ENCODE measurements at regions not wholly inside any gene's neighbourhood (a gene's known extent, or its start where the extent isn't known, plus 50 kb on each side); places are given as distances from the start of the nearest gene placed in this dataset.
"Not testable (repeated sequence)": the region's sequence is repeated elsewhere in the genome, so short reads cannot be mapped to it uniquely, and the experiment has no call there.

- no peak for DNase-seq (ENCODE audit: low spot score)
Measured at GRCh38 chr4:181860668-181861067, 382.5 kb upstream of the TENM3 start.

- DNase-seq (ENCODE audit: low spot score) = no peak
Measured at GRCh38 chr4:181863856-181864255, 379.3 kb upstream of the TENM3 start.

- no peak for DNase-seq (ENCODE audit: low spot score)
Measured at GRCh38 chr4:181870326-181870725, 372.9 kb upstream of the TENM3 start.

GRCh38 chr4:181874602-181875001 is 368.6 kb upstream of the TENM3 start:
- DNase-seq (ENCODE audit: low spot score) = no peak

DNA sequence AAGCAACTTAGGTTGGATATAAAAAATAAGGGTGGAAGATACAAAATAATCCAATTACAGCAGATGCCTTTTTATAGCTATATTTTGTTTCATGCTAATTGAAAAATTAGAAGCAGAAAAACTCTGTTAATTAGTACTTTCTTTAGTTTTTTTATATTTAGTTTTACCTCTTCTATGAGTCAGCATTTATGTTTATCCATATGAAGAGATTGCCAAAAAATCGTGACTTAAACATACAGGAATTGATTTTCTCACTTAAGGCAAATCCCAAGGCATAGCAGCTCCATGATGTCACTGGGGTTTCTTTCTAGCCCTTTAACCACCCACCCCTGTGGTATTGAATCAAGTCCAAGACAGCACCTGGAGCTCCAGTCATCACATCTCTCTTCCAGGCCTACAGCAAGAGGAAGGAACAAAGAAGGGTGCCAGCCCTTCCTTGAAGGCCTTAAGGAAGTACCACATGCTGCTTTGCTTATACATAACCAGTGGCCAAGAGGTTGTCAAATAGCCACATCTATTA is 365.8 kb upstream of the TENM3 start:
- no peak for DNase-seq (ENCODE audit: low spot score)

DNA sequence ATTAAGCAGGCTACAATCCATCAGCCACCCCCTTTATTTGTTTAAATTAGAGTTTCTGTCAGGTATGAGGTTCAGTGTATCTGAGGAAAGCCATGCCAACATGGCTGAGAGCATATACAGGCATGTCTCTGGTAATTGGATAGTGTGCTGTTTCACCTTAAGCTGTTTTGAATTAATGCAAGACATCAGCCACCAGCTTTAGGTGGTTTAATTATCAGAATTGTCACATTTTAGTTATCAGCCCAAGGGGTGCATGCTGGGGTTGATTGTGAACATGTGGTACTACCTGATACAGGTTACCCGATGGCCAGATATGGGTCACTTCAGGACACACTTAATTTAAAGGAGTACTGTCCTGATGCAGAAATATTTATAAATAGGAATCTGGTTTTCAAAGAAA is 353.2 kb upstream of the TENM3 start:
- DNase-seq (ENCODE audit: low spot score) = no peak

DNA sequence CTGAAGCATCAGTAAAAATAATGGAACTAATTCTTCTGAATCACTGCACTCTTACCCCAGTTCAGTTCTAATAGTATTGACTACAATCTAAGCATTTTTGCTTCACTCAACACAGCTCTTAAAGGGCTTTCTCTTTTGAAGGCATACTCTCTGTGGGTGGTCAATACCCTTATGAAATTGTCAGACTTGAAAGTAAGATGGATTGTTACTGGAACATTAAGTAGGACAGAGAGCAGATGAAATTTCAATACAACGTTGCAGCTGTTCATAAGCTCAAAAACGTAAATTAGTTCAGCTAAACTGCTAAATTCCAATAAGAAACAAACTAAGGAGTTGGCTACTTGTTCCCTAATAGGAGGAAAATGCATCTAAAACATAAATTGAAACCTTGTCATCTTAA is 352.3 kb upstream of the TENM3 start:
- DNase-seq (ENCODE audit: low spot score) = no peak

GRCh38 chr4:181896614-181897013 is 346.6 kb upstream of the TENM3 start:
- no peak for DNase-seq (ENCODE audit: low spot score)

- DNase-seq (ENCODE audit: low spot score) = no peak
Measured at GRCh38 chr4:181897935-181898334, 345.3 kb upstream of the TENM3 start.

DNA sequence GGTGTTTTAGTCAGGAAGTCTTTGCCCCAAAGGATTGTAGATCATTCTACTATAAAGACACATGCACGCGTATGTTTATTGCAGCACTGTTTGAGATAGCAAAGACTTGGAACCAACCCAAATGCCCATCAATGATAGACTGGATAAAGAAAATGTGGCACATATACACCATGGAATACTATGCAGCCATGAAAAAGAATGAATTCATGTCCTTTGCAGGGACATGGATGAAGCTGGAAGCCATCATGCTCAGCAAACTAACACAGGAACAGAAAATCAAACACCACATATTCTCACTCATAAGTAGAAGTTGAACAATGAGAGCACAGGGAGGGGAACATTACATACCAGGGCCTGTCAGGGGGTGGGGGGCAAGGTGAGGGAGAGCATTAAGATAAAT is 340.8 kb upstream of the TENM3 start:
- DNase-seq (ENCODE audit: low spot score) = not testable (repeated sequence)

- DNase-seq (ENCODE audit: low spot score) = no peak
Measured at GRCh38 chr4:181905708-181906107, 337.5 kb upstream of the TENM3 start.

DNA sequence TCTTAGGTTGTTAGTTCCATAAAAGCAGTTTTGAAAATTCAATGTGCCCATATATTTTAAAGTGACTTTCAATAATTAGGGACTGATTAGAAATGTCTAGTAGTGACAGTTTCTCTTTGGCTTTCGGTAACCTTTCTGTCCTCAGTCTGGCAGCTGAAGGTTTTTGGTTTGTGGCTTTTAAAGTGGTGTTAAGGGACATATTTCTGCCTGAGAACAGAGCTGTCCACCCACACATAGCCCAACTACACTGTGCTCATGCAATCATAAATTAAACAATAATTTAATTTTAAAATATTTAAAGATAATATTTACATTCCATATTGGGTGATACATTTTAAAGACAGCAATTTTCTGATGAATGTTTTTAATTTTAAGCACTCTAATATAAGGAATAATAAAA is 335.0 kb upstream of the TENM3 start:
- DNase-seq (ENCODE audit: low spot score) = no peak

DNA sequence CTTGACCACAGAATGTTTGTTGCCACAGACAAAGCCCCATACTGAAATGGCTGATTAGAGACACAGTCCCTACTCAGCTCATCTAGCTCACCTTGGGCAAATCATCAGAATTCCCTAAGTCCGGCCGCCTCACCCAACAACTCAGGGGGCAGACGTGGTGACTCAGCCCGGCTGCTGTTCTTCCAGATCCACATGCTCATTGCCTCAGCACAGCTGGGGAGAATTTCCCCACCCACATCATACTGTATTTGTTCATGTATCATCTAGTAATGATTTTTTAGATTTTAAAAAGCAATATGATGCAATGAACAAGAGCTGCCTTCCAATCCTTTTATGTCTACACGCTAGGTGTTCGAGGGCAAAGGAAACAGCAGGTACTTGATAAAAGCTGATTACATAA is 333.8 kb upstream of the TENM3 start:
- no peak for DNase-seq (ENCODE audit: low spot score)

GRCh38 chr4:181911420-181911819 is 331.8 kb upstream of the TENM3 start:
- DNase-seq (ENCODE audit: low spot score) = no peak

DNA sequence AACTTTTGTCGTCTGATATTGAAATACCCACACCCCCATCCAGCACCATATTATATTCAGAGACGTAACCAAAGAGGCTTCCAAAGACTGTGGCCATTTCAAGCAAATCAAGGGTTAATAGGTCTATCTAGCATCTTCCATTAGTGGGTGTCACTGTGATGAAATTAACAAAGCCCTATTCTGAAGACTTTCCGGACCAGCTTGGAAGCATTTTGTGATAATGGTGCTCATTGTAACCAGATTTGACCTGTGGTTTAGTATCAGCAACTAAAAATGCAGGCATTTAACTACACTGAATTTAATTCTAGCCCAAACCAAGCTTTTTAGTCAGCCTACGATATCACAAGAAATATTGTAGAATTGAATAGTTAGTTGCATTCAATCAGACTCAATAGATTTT is 309.7 kb upstream of the TENM3 start:
- DNase-seq (ENCODE audit: low spot score) = no peak

DNA sequence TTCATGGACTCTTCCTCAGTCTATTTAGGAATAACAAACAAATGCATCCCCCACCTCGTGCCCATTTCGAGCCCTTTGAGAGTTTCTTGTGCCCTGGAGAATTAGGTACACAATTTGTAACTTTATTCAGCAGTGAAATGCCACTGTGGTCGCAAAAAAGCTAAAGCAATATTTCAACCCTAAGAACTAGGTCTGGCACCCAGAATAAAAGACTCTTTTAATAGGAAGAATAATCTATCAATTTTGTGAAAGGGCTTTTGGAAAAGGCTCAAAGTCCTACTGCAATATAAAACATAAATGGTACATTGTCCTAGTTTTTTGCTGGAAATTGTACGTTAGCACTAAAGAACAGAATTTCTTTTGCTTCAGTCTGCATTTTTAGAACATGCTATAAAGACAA is 304.6 kb upstream of the TENM3 start:
- DNase-seq (ENCODE audit: low spot score) = no peak

DNA sequence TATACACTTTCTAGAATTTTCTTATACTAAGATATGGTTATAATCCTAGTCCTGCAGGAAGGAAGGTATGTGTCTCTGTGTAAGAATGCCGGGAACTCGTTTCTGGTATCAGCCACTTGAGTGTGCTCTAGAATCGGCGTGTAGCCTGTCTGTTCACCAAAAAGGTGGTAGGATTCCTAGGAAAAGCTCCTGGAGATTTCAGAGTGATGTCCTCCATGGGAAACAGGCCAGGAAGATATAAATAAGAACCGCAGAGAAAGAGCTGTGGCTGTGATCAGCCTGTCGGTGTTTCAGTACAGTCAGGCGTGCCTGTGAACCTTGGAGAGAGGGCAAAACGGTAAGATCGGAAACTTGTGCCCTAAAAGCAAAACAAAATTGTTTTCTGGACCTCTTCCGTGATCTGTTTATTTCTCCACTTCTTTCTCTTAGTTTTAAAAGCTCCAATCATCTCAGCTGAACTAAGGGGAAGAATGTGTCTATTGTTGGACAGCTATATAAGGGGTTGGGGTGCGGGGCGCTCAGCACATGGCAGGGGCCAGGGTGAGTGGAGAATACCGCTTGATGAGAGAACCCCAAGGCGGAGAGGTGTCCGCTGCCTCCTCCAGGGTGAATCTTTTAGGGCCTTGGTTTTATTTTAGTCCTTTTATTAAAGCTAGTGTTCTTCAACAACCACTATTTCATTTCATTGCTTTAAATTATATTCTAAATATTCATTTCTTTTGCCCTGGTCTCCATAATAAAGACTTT is 303.8 kb upstream of the TENM3 start:
- DNase-seq (ENCODE audit: low spot score) = no peak

DNA sequence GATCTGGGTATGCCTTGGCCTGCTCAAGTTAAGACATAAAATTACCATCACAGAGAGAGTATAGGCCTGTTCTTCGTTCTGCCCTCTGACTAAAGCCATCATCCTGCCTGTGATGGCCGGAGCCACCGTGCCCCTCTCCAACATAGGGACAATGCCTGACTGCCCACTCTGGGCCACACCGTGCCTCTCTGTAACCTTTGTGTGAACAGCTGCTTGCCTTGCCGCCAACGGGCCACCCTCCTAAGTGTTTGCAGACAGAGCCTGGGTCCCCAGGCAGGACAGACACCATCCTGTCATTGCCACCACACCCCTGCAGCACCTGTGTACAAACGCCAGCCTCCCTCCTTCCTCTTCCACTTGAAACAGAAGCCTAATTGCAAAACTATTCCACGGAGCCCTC is 298.7 kb upstream of the TENM3 start:
- no peak for DNase-seq (ENCODE audit: low spot score)

- no peak for DNase-seq (ENCODE audit: low spot score)
Measured at GRCh38 chr4:181946902-181947301, 296.3 kb upstream of the TENM3 start.

GRCh38 chr4:181948839-181949382 is 294.3 kb upstream of the TENM3 start:
- DNase-seq (ENCODE audit: low spot score) = no peak

DNA sequence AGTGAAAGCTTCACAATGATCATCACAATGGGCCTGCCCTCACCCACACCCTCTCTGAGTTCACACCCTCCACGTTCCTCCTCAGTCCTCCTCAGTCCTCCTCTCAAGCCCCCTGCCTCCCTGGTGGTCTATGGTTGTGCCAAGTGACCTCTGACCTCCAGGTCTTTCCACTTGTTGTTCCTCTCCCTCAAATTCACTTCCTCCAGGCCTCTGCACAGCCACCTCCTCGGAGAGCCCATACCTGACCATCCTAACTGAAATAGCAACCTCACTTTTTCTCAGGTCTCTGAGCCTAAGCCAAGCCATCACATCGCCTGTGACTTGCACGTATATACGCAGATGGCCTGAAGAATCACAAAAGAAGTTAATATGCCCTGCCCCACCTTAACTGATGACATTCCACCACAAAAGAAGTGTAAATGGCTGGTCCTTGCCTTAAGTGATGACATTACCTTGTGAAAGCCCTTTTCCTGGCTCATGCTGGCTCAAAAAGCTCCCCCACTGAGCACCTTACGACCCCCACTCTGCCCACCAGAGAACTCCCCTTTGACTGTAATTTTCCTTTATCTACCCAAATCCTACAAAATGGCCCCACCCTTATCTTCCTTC is 293.4 kb upstream of the TENM3 start:
- DNase-seq (ENCODE audit: low spot score) = no peak

GRCh38 chr4:181950372-181951127 is 292.7 kb upstream of the TENM3 start:
- DNase-seq (ENCODE audit: low spot score) = no peak

- no peak for DNase-seq (ENCODE audit: low spot score)
Measured at GRCh38 chr4:181951265-181951664, 291.9 kb upstream of the TENM3 start.
